Left colon (tissue), 2 donors: ENCODE measurements at regions not wholly inside any gene's neighbourhood (a gene's known extent, or its start where the extent isn't known, plus 50 kb on each side); places are given as distances from the start of the nearest gene placed in this dataset.

ENCODE experiments used
- ATAC-seq: fragments of 200-7000 bp; cut with Tn5 transposase; one replicate; pipeline ENCODE4 v1.9.1; 2020; ENCODE audit warnings: mild to moderate bottlenecking, moderate library complexity
- DNase-seq, 2 donors: peaks; one replicate each; pipeline ENCODE4 v3.0.0-alpha.2; 2020
- intact Hi-C, 2 donors: fragments of 100-400 bp; cut with DNase I in 1 of 2; cut with micrococcal nuclease in 1 of 2; formaldehyde crosslinking; loops; one replicate each; pipeline versions ENCODE4 v1.11.2 to v1.14.0; 2022; cut with DNase I, micrococcal nuclease
- donor health status: DM: no; HTN: no; CAD: no.
- donor health status: DM: yes; HTN: yes; CAD: no.

DNA sequence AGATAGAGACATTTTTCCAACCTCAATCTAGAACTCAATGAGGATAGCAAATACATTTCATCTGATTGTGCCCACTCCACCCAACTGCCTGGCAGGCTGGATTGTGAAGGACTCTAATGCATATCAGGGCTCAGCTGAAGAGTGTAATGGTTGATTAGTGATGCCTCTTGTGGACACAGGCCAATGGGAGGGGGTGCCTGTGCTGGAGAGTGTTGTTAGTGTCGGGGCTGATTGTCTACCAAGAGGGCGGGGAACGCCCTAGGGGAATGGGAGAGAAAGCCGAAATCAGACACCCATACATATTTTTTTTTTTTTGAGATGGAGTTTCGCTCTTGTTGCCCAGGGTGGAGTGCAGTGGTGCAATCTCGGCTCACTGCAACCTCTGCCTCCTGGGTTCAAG, 103.7 kb upstream of the SALL4 start:
- ATAC-seq (no peak), DNase-seq (no peak)
- intact Hi-C loops, result no loop called here

DNA sequence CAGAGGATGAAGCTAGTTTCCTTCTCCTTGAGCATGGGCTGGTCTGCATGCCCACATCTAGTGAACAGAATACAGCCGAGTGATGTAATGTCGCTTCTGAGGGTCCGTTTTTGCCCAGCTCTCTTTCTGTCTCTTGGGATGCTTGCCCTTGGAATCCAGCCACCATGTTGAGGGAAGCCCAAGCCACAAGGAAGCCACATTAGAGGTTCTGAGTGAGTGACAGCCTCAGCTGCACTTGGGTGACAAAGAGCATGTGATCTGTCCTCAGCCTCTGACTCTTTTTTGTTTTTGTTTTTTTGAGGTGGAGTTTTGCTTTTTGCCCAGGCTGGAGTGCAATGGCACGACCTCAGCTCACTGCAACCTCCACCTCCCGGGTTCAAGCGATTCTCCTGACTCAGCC, 100.6 kb upstream of the SALL4 start:
- intact Hi-C loops, result no loop called here
- ATAC-seq, result no peak
- no peak for DNase-seq

DNA sequence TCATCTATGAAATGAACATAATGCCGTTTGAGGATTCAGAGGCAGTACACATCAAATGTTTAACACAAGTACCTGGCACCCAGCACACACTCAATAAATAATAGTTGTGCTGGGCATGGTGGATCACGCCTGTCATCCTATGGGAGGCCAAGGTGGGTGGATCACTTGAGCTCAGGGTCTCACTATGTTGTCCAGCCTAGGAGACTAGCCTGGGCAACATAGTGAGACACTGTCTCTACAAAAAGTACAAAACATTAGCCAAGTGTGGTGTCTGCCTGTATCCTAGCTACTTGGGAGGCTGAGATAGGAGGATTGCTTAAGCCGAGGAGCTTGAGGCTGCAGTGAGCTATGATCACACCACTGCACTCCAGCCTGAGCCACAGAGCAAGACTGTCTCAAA, 98.1 kb upstream of the SALL4 start:
- no peak for ATAC-seq
- DNase-seq, result no peak
- intact Hi-C loops, result no loop called here

DNA sequence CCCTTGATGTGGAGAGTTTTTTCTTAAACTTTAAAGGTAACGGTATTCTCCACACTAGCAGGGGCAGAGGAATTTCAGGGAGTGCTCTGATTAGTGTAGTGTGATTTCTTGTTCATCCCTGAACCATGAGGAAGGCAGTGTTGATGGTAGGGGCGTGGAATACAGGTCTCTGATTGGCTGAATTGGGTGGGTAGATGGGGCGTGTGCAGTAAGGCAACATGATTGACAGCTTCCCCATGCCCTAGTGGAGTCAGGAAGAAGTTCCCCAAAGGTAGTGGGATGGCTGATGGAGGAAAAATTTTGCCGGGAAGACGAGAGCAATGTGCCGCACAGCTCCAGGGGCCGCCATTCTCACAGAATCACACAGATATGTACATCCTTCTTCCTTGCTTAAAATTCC, 97.4 kb upstream of the SALL4 start:
- intact Hi-C loops, result no loop called here
- no peak for DNase-seq
- ATAC-seq, result no peak

GRCh38 chr20:51898788-51899187, 96.5 kb upstream of the SALL4 start:
- no peak for DNase-seq
- ATAC-seq, result no peak
- intact Hi-C loops, result no loop called here

DNA sequence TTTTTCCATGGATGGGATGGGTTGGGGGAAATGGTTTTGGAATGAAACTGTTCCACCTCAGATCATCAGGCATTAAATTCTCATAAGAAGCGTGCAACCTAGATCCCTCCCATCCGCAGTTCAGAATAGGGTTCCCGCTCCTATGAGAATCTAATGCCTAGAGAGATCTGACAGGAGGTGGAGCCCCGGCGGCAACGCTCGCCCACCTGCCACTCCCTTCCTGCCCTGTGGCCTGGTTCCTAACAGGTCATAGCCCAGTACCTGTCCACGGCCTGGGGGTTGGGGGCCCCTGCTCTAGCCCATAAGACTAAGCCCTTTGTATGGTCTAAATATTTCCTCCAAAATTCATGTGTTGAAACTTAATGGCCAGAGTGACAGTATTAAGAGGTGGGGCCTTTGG, 92.3 kb upstream of the SALL4 start:
- DNase-seq (no peak), ATAC-seq (no peak)
- intact Hi-C loops, result no loop called here

- peak; percentile 91 for ATAC-seq
- intact Hi-C loops, result no loop called here
- no peak for DNase-seq
Measured at GRCh38 chr20:51894201-51894600, 91.9 kb upstream of the SALL4 start.

- DNase-seq, result no peak
- ATAC-seq, result no peak
- intact Hi-C loops, result no loop called here
Measured at GRCh38 chr20:51893723-51894122, 91.4 kb upstream of the SALL4 start.

DNA sequence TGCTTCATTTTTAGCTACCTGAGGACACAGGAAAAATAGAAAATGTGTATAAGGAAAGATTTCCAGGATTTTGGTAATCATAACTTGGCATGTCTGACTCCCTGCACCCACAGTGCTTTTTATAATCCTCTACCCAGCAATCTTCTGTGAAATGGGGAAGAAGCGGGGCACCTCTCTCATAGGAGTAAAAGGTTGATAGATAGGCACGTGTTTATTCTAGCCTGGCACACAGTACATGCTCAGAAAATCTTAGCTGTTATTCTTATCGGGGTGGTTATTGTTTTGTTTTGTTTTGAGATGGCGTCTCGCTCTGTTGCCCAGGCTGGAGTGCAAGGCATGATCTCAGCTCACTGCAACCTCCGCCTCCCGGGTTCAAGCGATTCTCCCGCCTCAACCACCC, 87.7 kb upstream of the SALL4 start:
- intact Hi-C loops, result no loop called here
- ATAC-seq, result no peak

DNA sequence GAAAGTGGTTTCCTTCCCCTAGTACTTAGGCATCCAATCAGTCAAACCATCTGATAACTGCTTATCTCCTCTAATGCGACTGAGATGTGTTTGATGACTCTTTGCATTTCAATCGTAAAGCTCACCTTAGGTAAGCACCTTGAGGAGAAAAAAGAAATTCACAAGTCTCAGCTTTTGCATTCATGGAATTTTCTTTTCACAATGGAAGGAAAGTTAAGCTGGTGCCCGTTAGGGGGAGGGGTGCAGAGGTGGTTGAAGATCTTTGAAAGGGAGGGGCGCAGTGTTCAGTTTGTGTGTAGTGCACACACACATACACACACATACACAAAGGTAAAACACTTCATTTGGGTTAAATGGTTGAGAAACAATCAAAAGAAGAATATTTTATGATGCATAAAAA, 87.1 kb upstream of the SALL4 start:
- intact Hi-C loops, result no loop called here
- DNase-seq (no peak), ATAC-seq (no peak)

More for the DNA sequence above, 87.7 kb upstream of the SALL4 start:
- DNase-seq, result no peak

DNA sequence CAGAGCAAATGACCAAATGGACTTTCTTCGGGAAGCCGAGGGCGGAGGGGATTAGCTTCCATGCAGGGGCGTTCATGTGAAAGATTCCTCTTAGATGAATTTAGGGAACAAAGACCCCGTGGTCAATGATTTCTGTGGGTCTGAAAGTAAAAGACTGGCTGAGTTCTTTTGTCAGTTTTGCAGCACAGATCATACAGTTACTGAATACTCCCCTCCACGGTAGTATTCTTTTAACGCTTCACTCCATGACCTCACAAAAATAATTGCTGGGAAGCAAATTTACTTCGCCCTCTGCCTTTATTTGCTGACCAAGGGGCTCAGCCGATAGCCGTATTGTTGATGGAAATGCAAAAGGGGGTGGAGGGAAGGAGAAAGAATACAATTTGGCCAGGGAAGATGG, 86.0 kb upstream of the SALL4 start:
- DNase-seq, result no peak
- intact Hi-C loops, result no loop called here
- ATAC-seq, result no peak

GRCh38 chr20:51886891-51887608, 84.7 kb upstream of the SALL4 start:
- no peak for ATAC-seq
- intact Hi-C loops, result no loop called here
- DNase-seq, result no peak

DNA sequence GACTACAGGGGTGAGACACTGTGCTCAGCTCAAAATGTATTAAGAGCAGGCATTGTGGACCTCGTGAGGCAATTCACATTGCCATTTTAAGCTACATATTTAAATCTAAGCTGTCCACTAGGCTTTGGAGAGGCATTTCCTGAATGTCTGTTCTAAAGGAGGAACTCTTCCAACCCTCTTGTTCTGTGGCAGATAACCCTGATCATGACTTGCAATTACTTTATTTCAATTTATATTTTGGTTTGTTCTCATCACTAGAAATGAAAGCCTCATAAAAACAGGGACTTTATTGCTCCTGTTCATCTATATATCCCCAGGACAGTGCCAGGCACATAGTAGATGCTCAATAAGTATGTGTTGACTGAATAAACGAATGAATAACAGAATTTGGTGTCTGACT, 84.0 kb upstream of the SALL4 start:
- intact Hi-C loops, result no loop called here
- ATAC-seq, result no peak
- DNase-seq, result no peak

DNA sequence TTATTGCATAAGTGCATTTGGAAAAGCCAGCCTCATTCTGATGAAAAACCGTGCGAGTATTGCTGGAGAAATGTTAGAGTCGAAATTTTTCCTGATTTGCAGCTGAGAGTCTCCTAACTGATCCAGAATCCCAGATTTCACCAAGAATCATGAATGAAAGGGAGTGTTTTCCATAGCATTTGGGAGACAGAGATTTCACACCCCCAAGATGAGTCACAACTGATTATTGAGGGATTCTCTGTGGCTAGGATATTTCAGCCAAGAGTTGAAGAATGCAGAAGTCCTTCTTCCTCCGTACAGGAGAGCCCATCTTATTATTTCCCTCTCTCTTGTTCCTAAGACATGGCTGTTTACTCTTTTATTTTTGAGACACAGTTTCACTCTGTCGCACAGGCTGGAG, 82.2 kb upstream of the SALL4 start:
- ATAC-seq, result no peak

GRCh38 chr20:51880188-51880587, 77.9 kb upstream of the SALL4 start:
- DNase-seq (no peak), ATAC-seq (no peak)
- intact Hi-C loops, result no loop called here

More for the DNA sequence above, 82.2 kb upstream of the SALL4 start:
- no peak for DNase-seq
- intact Hi-C loops, result no loop called here

- intact Hi-C loops, result no loop called here
- no peak for ATAC-seq
- DNase-seq, result no peak
Measured at GRCh38 chr20:51876313-51876940, 74.1 kb upstream of the SALL4 start.

DNA sequence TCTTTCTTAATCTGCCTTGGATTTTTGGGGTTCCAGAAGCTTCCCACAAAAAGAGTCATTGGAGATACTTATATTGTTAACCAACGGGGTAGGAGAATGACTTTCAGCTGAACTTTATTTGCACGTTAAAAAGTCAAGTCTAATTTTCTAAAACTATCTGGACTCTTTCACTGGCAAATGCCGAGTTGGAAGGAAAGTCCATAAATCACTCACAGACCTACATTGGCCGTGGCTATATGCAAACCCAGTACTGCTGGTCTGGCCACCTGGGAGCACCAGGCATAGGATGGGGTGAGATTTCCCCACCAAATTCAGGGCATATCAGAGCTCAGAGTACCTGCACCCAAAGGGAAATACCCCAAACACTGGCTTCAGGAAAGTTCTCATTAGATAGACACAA, 71.3 kb upstream of the SALL4 start:
- intact Hi-C loops, result no loop called here
- no peak for DNase-seq
- no peak for ATAC-seq

GRCh38 chr20:51871943-51872342, 69.6 kb upstream of the SALL4 start:
- DNase-seq (no peak), ATAC-seq (peak; percentile 45)
- intact Hi-C loops, result no loop called here

GRCh38 chr20:51869002-51869401, 66.7 kb upstream of the SALL4 start:
- no peak for ATAC-seq
- no peak for DNase-seq
- intact Hi-C loops, result no loop called here

DNA sequence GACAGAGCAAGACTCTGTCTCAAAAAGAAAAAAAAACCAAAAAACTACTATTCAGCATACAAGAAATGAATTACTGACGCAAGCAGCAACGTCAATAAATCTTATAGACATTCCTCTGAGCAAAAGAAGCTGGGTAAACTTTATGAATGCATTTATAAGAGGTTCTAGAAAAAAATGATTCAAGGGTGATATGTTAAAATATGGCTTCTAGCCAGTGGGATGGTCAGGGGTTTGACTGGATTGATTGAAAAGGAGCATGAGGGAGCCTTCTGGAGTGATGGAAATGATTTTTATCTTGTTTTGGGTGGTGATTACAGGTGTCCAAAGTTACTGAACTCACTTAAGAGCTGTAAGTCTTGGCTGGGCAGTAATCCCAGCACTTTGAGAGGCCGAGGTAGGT, 64.9 kb upstream of the SALL4 start:
- intact Hi-C loops, result no loop called here

DNA sequence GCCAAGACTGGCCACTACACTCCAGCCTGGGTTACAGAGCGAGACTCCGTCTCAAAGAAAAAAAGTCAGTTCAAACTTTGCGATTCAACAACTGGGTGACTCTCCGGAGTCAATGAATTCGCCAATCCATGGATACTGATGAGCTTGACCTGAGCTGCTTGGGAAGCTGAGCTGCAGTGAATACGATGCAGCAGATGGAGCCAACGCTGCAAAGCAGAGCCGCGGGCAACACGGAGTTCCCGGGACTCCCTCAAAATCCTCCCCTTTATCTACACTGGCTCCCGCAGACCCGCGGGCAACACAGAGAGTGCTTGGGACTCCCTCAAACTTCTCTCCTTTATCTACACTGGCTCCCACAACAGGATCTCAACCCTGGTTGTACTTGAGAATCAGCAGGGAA, 62.6 kb upstream of the SALL4 start:
- intact Hi-C loops, result no loop called here
- DNase-seq, result no peak
- ATAC-seq, result no peak

More for the DNA sequence above, 64.9 kb upstream of the SALL4 start:
- no peak for ATAC-seq
- DNase-seq, result no peak
